H9 (cell line): ENCODE measurements at regions not wholly inside any gene's neighbourhood (a gene's known extent, or its start where the extent isn't known, plus 50 kb on each side); places are given as distances from the start of the nearest gene placed in this dataset.
A peak's percentile ranks its signal among the peaks of the same experiment; 100 is the strongest.

Source experiments
- DNase-seq: peaks from one replicate; pipeline ENCODE4 v3.0.0-alpha.2; 2017
- H2AFZ ChIP-seq: one replicate; pipeline ENCODE4 v1.6.1; 2013; ENCODE audit warnings: mild to moderate bottlenecking, low read length, control low read depth, moderate library complexity
- H2AK5ac ChIP-seq: 2 replicates; pipeline ENCODE4 v1.6.1; 2013; ENCODE audit warnings: low read length, control low read depth, mixed read lengths; ENCODE audit not compliant: insufficient read length
- H2BK120ac ChIP-seq: one replicate; pipeline ENCODE4 v1.6.1; 2013; ENCODE audit warnings: low read depth, mild to moderate bottlenecking, low read length, control low read depth, inconsistent platforms; ENCODE audit not compliant: poor library complexity, severe bottlenecking
- H2BK12ac ChIP-seq: 2 replicates; pipeline ENCODE4 v1.6.1; 2013; ENCODE audit warnings: low read length, control low read depth, mixed read lengths, low read depth; ENCODE audit not compliant: insufficient read length
- H2BK15ac ChIP-seq: 2 replicates; pipeline ENCODE4 v1.6.1; 2013; ENCODE audit warnings: low read depth, low read length, control low read depth
- H2BK20ac ChIP-seq: one replicate; pipeline ENCODE4 v1.6.1; 2013; ENCODE audit warnings: low read depth, mild to moderate bottlenecking, low read length, control low read depth, inconsistent platforms; ENCODE audit not compliant: poor library complexity, severe bottlenecking
- H2BK5ac ChIP-seq: 2 replicates; pipeline ENCODE4 v1.6.1; 2013; ENCODE audit warnings: low read length, control low read depth, mixed read lengths; ENCODE audit not compliant: insufficient read length
- H3K14ac ChIP-seq: 2 replicates; pipeline ENCODE4 v1.6.1; 2013; ENCODE audit warnings: low read length, control low read depth; ENCODE audit not compliant: insufficient read depth
- H3K18ac ChIP-seq: 2 replicates; pipeline ENCODE4 v1.6.1; 2013; ENCODE audit warnings: low read depth, mild to moderate bottlenecking, mixed read lengths, low read length, control low read depth; ENCODE audit not compliant: insufficient read length
- H3K23ac ChIP-seq: 2 replicates; pipeline ENCODE4 v1.6.1; 2013; ENCODE audit warnings: low read length, control low read depth, mixed read lengths, low read depth; ENCODE audit not compliant: insufficient read length
- H3K23me2 ChIP-seq: 2 replicates; pipeline ENCODE4 v1.6.1; 2013; ENCODE audit warnings: low read depth, mild to moderate bottlenecking, mixed read lengths, low read length, control low read depth; ENCODE audit not compliant: insufficient read length, poor library complexity, severe bottlenecking
- H3K27ac ChIP-seq: 2 replicates; pipeline ENCODE4 v1.5.1; 2013; ENCODE audit warnings: low read length, control low read depth, mixed read lengths, low read depth; ENCODE audit not compliant: insufficient read length
- H3K27me3 ChIP-seq: 2 replicates; pipeline ENCODE4 v1.6.1; 2013; ENCODE audit warnings: low read length, control low read depth, inconsistent platforms; ENCODE audit not compliant: insufficient read depth
- H3K4ac ChIP-seq: 2 replicates; pipeline ENCODE4 v1.6.1; 2013; ENCODE audit warnings: low read depth, mild to moderate bottlenecking, control low read depth, inconsistent platforms, low read length, moderate library complexity
- H3K4me1 ChIP-seq: 2 replicates; pipeline ENCODE4 v1.6.1; 2013; ENCODE audit warnings: low read length, control low read depth, inconsistent platforms; ENCODE audit not compliant: insufficient read depth
- H3K4me2 ChIP-seq: 2 replicates; pipeline ENCODE4 v1.6.1; 2013; ENCODE audit warnings: low read length, control low read depth, mixed read lengths; ENCODE audit not compliant: insufficient read length, insufficient read depth
- H3K56ac ChIP-seq: 2 replicates; pipeline ENCODE4 v1.6.1; 2013; ENCODE audit warnings: low read depth, mild to moderate bottlenecking, mixed read lengths, low read length, control low read depth; ENCODE audit not compliant: insufficient read length
- H3K79me1 ChIP-seq: 2 replicates; pipeline ENCODE4 v1.6.1; 2013; ENCODE audit warnings: low read depth, mild to moderate bottlenecking, moderate library complexity, low read length, control low read depth, inconsistent platforms; ENCODE audit not compliant: insufficient read depth, poor library complexity, severe bottlenecking
- H3K79me2 ChIP-seq: 2 replicates; pipeline ENCODE4 v1.6.1; 2013; ENCODE audit warnings: low read length, control low read depth, inconsistent platforms; ENCODE audit not compliant: insufficient read depth
- H3K9ac ChIP-seq: 2 replicates; pipeline ENCODE4 v1.6.1; 2013; ENCODE audit warnings: low read length, control low read depth, mixed read lengths; ENCODE audit not compliant: insufficient read length; ENCODE audit errors: extremely low read depth
- H3K9me3 ChIP-seq: one replicate; pipeline ENCODE4 v1.6.1; 2013; ENCODE audit warnings: low read depth, low read length, inconsistent platforms; ENCODE audit not compliant: control insufficient read depth
- H3T11ph ChIP-seq: one replicate; pipeline ENCODE4 v1.6.1; 2013; ENCODE audit warnings: mild to moderate bottlenecking, low read length, control low read depth, inconsistent platforms
- H4K20me1 ChIP-seq: one replicate; pipeline ENCODE4 v1.6.1; 2013; ENCODE audit not compliant: control insufficient read depth, insufficient read length, insufficient read depth
- H4K5ac ChIP-seq: 2 replicates; pipeline ENCODE4 v1.6.1; 2013; ENCODE audit warnings: low read depth, mild to moderate bottlenecking, mixed read lengths, low read length, control low read depth; ENCODE audit not compliant: insufficient read length
- H4K8ac ChIP-seq: replicated peaks from 2 replicates; pipeline ENCODE4 v1.6.1; 2013; ENCODE audit warnings: low read length, control low read depth, mixed read lengths, low read depth; ENCODE audit not compliant: insufficient read length
- H4K91ac ChIP-seq: 2 replicates; pipeline ENCODE4 v1.6.1; 2013; ENCODE audit warnings: low read depth, mild to moderate bottlenecking, moderate library complexity, mixed read lengths, low read length, control low read depth; ENCODE audit not compliant: insufficient read length
- H3K27ac Mint-ChIP-seq, 3 experiments: 2 replicates in 2 of 3; 3 replicates in 1 of 3; pipeline ENCODE4 v1.8.0; 2020 to 2021; ENCODE audit warnings: mixed read lengths in 3 of 3, mild to moderate bottlenecking in 1 of 3, moderate library complexity in 1 of 3
- H3K27me3 Mint-ChIP-seq: 2 replicates; pipeline ENCODE4 v1.8.0; 2021; ENCODE audit warnings: low read depth, mild to moderate bottlenecking, moderate library complexity, mixed read lengths
- H3K36me3 Mint-ChIP-seq, 3 experiments: 2 replicates in 2 of 3; 3 replicates in 1 of 3; pipeline ENCODE4 v1.8.0; 2020 to 2021; ENCODE audit warnings: low read depth in 3 of 3, mixed read lengths in 3 of 3; ENCODE audit not compliant: insufficient read depth in 1 of 3
- H3K4me1 Mint-ChIP-seq, 2 experiments: 2 replicates each; pipeline ENCODE4 v1.8.0; 2020; ENCODE audit warnings: mixed read lengths in 2 of 2
- H3K4me3 Mint-ChIP-seq, 2 experiments: 2 replicates in 1 of 2; 3 replicates in 1 of 2; pipeline ENCODE4 v1.8.0; 2020 to 2021; ENCODE audit warnings: mild to moderate bottlenecking in 2 of 2, mixed read lengths in 2 of 2, moderate library complexity in 1 of 2
- H3K9me3 Mint-ChIP-seq, 2 experiments: 2 replicates in 1 of 2; 3 replicates in 1 of 2; pipeline ENCODE4 v1.8.0; 2020; ENCODE audit warnings: mild to moderate bottlenecking in 2 of 2, mixed read lengths in 2 of 2, moderate library complexity in 1 of 2
- WGBS: extraction: QIAGEN DNeasy Blood & Tissue Kit; methylation state at CpG from one replicate; pipeline ENCODE4 v1.1.7; 2013; ENCODE audit warnings: missing lambda C conversion rate, low lambda C conversion rate, mixed read lengths; ENCODE audit not compliant: insufficient read length; ENCODE audit errors: extremely low coverage; 5-methylcytosine and 5-hydroxymethylcytosine counted together
- TF ChIP-seq, protein P1 (sequence below): fragments of 200-600 bp; sonication (generic); conservative IDR thresholded peaks from 3 replicates; pipeline ENCODE4 v1.8.0; 2021; ENCODE audit warnings: antibody characterized with exemption, mild to moderate bottlenecking

DNA sequence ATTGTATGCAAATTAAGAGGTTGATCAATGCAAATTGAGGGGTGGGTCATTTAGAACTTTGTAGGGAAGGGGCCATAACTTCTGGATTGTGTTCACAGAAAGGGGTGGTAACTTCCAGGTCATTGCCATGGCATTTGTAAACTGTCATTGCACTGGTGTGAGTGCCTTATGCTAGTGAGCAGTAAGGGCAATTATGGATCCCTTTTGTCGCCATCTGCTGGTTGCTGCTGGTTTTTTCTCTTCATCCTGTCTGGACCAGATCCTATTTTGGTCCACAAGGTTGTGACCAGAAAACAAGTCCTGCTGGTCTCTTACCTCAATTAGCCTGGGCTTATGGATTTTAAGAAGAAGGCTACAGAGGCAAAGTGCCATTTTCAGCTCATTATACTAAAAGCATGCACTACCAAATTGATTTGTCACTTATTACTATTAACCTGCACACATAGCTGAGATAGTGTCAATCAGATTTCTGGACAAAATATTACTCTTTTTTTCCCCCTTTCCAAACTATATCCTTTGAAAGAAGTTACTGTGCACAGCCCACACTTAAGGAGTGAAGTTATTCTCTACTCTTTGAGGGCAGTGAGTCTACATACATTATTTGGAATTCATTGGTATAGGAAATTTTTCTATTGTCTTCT lies 196.2 kb downstream of the ZC3H11B start:
- no peak overlapping the region for H3K9ac ChIP-seq
- H3K27ac ChIP-seq = no peak overlapping the region
- TF ChIP-seq, protein P1, sequence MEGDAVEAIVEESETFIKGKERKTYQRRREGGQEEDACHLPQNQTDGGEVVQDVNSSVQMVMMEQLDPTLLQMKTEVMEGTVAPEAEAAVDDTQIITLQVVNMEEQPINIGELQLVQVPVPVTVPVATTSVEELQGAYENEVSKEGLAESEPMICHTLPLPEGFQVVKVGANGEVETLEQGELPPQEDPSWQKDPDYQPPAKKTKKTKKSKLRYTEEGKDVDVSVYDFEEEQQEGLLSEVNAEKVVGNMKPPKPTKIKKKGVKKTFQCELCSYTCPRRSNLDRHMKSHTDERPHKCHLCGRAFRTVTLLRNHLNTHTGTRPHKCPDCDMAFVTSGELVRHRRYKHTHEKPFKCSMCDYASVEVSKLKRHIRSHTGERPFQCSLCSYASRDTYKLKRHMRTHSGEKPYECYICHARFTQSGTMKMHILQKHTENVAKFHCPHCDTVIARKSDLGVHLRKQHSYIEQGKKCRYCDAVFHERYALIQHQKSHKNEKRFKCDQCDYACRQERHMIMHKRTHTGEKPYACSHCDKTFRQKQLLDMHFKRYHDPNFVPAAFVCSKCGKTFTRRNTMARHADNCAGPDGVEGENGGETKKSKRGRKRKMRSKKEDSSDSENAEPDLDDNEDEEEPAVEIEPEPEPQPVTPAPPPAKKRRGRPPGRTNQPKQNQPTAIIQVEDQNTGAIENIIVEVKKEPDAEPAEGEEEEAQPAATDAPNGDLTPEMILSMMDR = peak; percentile 79
- no peaks in the 10 kb centered on the region for H3K27me3 ChIP-seq
- Mint-ChIP-seq H3K4me3 (no peak overlapping the region), H3K4me1 (no peaks in the 10 kb centered on the region), H3K27ac (no peak overlapping the region), H3K27me3 (no peaks in the 10 kb centered on the region), H3K9me3 (no peaks in the 10 kb centered on the region; a peak in 1 of 5 replicates), H3K36me3 (no peaks in the 10 kb centered on the region)
- no peaks in the 10 kb centered on the region for H3K23me2 ChIP-seq
- H3K79me2 ChIP-seq = no peaks in the 10 kb centered on the region
- no peaks in the 10 kb centered on the region for H3K4me1 ChIP-seq
- H4K5ac ChIP-seq = no peak overlapping the region
- no peaks in the 10 kb centered on the region for H4K20me1 ChIP-seq
- H2BK120ac ChIP-seq = no peak overlapping the region
- no peak overlapping the region for H3K23ac ChIP-seq
- H3K56ac ChIP-seq = no peak overlapping the region
- H3K18ac ChIP-seq = no peak overlapping the region
- H3K79me1 ChIP-seq = no peaks in the 10 kb centered on the region
- H2AK5ac ChIP-seq = no peak overlapping the region
- H2BK20ac ChIP-seq = no peak overlapping the region
- no CpG with 5 or more reads among the region's 1 CpG for WGBS
- no peak overlapping the region for H4K8ac ChIP-seq
- no peak overlapping the region for H2BK12ac ChIP-seq
- no peaks in the 10 kb centered on the region for H3K9me3 ChIP-seq
- no peak overlapping the region for H3K4me2 ChIP-seq
- DNase-seq = peak; percentile 67
- H3T11ph ChIP-seq = no peak overlapping the region
- no peak overlapping the region for H3K4ac ChIP-seq
- no peak overlapping the region for H2BK5ac ChIP-seq
- no peak overlapping the region for H4K91ac ChIP-seq
- H3K14ac ChIP-seq = no peak overlapping the region
- H2AFZ ChIP-seq = no peak overlapping the region
- no peak overlapping the region for H2BK15ac ChIP-seq
